Neural progenitor cell (in vitro differentiated cells): ENCODE measurements at regions not wholly inside any gene's neighbourhood (a gene's known extent, or its start where the extent isn't known, plus 50 kb on each side); places are given as distances from the start of the nearest gene placed in this dataset.

Experiments used
- DNase-seq: peaks from one replicate; pipeline ENCODE4 v3.0.0-alpha.2; 2016; ENCODE audit warnings: low spot score
- H2AFZ ChIP-seq: fragments of 200-600 bp; sonication (generic); replicated peaks from 2 replicates; pipeline ENCODE4 v1.6.1; 2016; ENCODE audit warnings: antibody characterized with exemption
- H3F3A ChIP-seq: fragments of 200-600 bp; sonication (generic); 2 replicates; pipeline ENCODE4 v1.6.1; 2016; ENCODE audit warnings: antibody characterized with exemption, low read depth
- H3K27ac ChIP-seq: fragments of 200-600 bp; sonication (generic); 2 replicates; pipeline ENCODE4 v1.5.1; 2016; ENCODE audit warnings: mild to moderate bottlenecking
- H3K27me3 ChIP-seq: fragments of 200-600 bp; sonication (generic); 2 replicates; pipeline ENCODE4 v1.6.1; 2016; ENCODE audit warnings: mild to moderate bottlenecking, moderate library complexity
- H3K36me3 ChIP-seq: fragments of 200-600 bp; sonication (generic); 2 replicates; pipeline ENCODE4 v1.5.1; 2016
- H3K4me1 ChIP-seq: fragments of 200-600 bp; sonication (generic); 2 replicates; pipeline ENCODE4 v1.6.1; 2016; ENCODE audit warnings: mixed run types
- H3K4me2 ChIP-seq: fragments of 200-600 bp; sonication (generic); 2 replicates; pipeline ENCODE4 v1.6.1; 2016
- H3K4me3 ChIP-seq: fragments of 200-600 bp; sonication (generic); 2 replicates; pipeline ENCODE4 v1.5.1; 2016
- H3K79me2 ChIP-seq: fragments of 200-600 bp; sonication (generic); 2 replicates; pipeline ENCODE4 v1.6.1; 2016; ENCODE audit warnings: low read depth
- H3K9ac ChIP-seq: fragments of 200-600 bp; sonication (generic); 2 replicates; pipeline ENCODE4 v1.6.1; 2016
- H3K9me3 ChIP-seq: fragments of 200-600 bp; sonication (generic); 2 replicates; pipeline ENCODE4 v1.5.1; 2016; ENCODE audit warnings: low read depth
- H4K20me1 ChIP-seq: fragments of 200-600 bp; sonication (generic); 2 replicates; pipeline ENCODE4 v1.6.1; 2016; ENCODE audit warnings: low read depth
- H3K27ac Mint-ChIP-seq: 3 replicates; pipeline ENCODE4 v1.8.0; 2021; ENCODE audit warnings: mixed read lengths
- H3K27me3 Mint-ChIP-seq: 2 replicates; pipeline ENCODE4 v1.8.0; 2022; ENCODE audit warnings: low read depth, mild to moderate bottlenecking, inconsistent platforms, moderate library complexity, mixed read lengths; ENCODE audit not compliant: insufficient read depth
- H3K36me3 Mint-ChIP-seq: 3 replicates; pipeline ENCODE4 v1.8.0; 2021; ENCODE audit warnings: mixed read lengths
- H3K4me1 Mint-ChIP-seq: 3 replicates; pipeline ENCODE4 v1.8.0; 2021; ENCODE audit warnings: mixed read lengths
- H3K4me3 Mint-ChIP-seq: 3 replicates; pipeline ENCODE4 v1.8.0; 2021; ENCODE audit warnings: mild to moderate bottlenecking, moderate library complexity, mixed read lengths
- H3K9me3 Mint-ChIP-seq: 3 replicates; pipeline ENCODE4 v1.8.0; 2020; ENCODE audit warnings: mixed read lengths
- CTCF ChIP-seq: fragments of 200-600 bp; sonication (generic); IDR thresholded peaks from 2 replicates; pipeline ENCODE4 v1.5.1; 2017; ENCODE audit warnings: antibody characterized with exemption, mild to moderate bottlenecking
- EZH2 ChIP-seq: fragments of 200-600 bp; sonication (generic); IDR thresholded peaks from 2 replicates; pipeline ENCODE4 v1.6.1; 2017; ENCODE audit warnings: antibody characterized with exemption, mild to moderate bottlenecking, moderate library complexity
- EZH2phosphoT487 ChIP-seq: fragments of 200-600 bp; sonication (generic); IDR thresholded peaks from 2 replicates; pipeline ENCODE4 v1.6.1; 2017; ENCODE audit warnings: antibody characterized with exemption

- Mint-ChIP-seq H3K36me3 (peaks cover 5% of the 10 kb centered on the region), H3K9me3 (peaks cover 24% of the 10 kb centered on the region), H3K27me3 (peaks cover 2% of the 10 kb centered on the region), H3K27ac (no peak overlapping the region), H3K4me3 (no peak overlapping the region), H3K4me1 (no peaks in the 10 kb centered on the region)
- no peak overlapping the region for H3K9ac ChIP-seq
- no peaks in the 10 kb centered on the region for H3K4me1 ChIP-seq
- H3K9me3 ChIP-seq, result peaks cover 5% of the 10 kb centered on the region
- no peak overlapping the region for H3K4me2 ChIP-seq
- H3K27me3 ChIP-seq, result no peaks in the 10 kb centered on the region
- no peaks in the 10 kb centered on the region for H4K20me1 ChIP-seq
- peaks cover 3% of the 10 kb centered on the region for H3K36me3 ChIP-seq
- TF ChIP-seq EZH2 (no peak), CTCF (no peak), EZH2phosphoT487 (no peak)
- H3F3A ChIP-seq, result peaks cover 7% of the 10 kb centered on the region
- no peaks in the 10 kb centered on the region for H3K79me2 ChIP-seq
- H2AFZ ChIP-seq, result no peak overlapping the region
- DNase-seq, result no peak
- H3K4me3 ChIP-seq, result no peak overlapping the region
- H3K27ac ChIP-seq, result no peak overlapping the region
Measured at GRCh38 chr5:167232675-167233311, 1058.7 kb upstream of the WWC1 start.

DNA sequence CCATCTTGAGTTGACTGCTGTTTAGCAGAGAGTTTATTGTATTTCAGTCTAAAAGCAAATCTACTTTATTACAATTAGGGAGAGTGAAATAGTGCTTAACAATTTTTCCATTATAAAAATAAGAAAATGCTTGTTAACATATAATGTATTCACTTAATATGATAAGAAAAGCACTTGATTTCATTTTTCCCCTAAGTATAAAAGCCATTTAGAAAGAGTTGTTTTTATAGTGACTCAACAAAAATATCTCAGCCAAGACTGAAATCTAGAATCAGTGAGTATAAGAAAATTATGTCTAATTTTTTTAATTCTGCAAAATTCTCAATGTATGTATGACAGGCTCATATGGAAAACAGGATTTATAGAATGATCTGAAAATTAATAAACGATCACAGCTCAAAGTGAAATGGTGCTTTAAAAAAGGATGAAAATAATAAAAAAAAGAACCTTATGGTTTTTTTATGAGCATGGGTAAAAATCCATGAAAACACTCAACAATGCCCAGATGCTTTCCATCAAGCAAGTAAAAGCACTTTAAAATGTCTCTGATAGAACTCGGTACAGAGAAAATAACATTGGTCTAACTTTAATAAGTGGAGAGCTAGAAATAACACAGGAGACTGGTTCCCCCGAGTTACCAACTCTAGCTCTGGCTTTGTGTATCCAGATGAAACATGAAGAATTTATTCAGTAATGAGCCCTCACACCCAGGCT is 1057.8 kb upstream of the WWC1 start:
- Histone ChIP-seq H3F3A (peaks cover 7% of the 10 kb centered on the region), H3K36me3 (no peaks in the 10 kb centered on the region), H3K9me3 (no peaks in the 10 kb centered on the region), H2AFZ (no peak overlapping the region), H3K9ac (no peak overlapping the region), H3K27me3 (no peaks in the 10 kb centered on the region), H3K4me1 (no peaks in the 10 kb centered on the region), H3K4me3 (no peak overlapping the region), H3K4me2 (no peak overlapping the region), H3K79me2 (no peaks in the 10 kb centered on the region), H4K20me1 (no peaks in the 10 kb centered on the region), H3K27ac (no peak overlapping the region)
- H3K36me3 Mint-ChIP-seq, result peaks cover 2% of the 10 kb centered on the region
- no peak for DNase-seq
- peaks cover 18% of the 10 kb centered on the region for H3K9me3 Mint-ChIP-seq
- no peak for TF ChIP-seq CTCF
- no peak for TF ChIP-seq EZH2phosphoT487
- no peak for TF ChIP-seq EZH2
- no peak overlapping the region for H3K27ac Mint-ChIP-seq
- peaks cover 2% of the 10 kb centered on the region for H3K27me3 Mint-ChIP-seq
- no peak overlapping the region for H3K4me3 Mint-ChIP-seq
- H3K4me1 Mint-ChIP-seq, result no peaks in the 10 kb centered on the region

DNA sequence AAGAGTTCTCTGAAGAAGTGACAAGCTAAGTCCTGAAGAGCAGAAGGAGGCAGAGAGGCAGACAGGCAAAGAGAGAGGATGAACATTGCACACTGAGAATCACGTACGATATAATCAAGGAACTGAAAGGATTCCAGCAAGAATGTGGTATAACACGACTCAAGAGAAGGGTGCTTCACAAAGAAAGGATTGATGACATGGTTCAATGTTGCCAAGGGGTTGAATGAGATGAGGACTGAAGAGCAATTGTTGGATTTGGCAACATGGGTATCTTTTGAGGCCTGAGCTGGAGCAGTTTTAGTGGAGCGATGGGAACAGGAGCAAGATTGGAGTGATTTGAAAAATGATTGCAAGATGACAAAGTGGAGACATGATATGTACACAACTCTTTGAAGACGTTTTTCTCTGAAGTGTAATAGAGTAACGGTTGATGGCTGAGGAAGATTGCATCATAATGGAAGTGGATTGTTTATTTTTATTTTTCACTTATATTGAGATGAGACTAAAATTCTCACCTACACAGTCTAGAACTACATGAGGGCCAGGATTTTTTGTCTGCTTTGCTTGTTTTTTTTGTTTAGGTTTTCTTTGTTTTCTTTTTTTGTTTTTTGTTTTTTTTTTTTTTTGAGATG is 1049.9 kb upstream of the WWC1 start:
- no peaks in the 10 kb centered on the region for H3K27me3 ChIP-seq
- no peaks in the 10 kb centered on the region for H3K9me3 ChIP-seq
- no peak for TF ChIP-seq EZH2phosphoT487
- no peak for TF ChIP-seq EZH2
- TF ChIP-seq CTCF, result no peak
- H2AFZ ChIP-seq, result no peak overlapping the region
- H3K4me3 ChIP-seq, result no peak overlapping the region
- H4K20me1 ChIP-seq, result no peaks in the 10 kb centered on the region
- peaks cover 2% of the 10 kb centered on the region for H3K9me3 Mint-ChIP-seq
- no peak for DNase-seq
- no peak overlapping the region for H3K4me2 ChIP-seq
- H3F3A ChIP-seq, result no peaks in the 10 kb centered on the region
- H3K27me3 Mint-ChIP-seq, result no peaks in the 10 kb centered on the region
- no peaks in the 10 kb centered on the region for H3K36me3 Mint-ChIP-seq
- H3K9ac ChIP-seq, result no peak overlapping the region
- no peak overlapping the region for H3K27ac Mint-ChIP-seq
- no peaks in the 10 kb centered on the region for H3K36me3 ChIP-seq
- peaks cover 19% of the 10 kb centered on the region for H3K4me1 Mint-ChIP-seq
- H3K79me2 ChIP-seq, result no peaks in the 10 kb centered on the region
- H3K27ac ChIP-seq, result no peak overlapping the region
- H3K4me1 ChIP-seq, result no peaks in the 10 kb centered on the region
- no peak overlapping the region for H3K4me3 Mint-ChIP-seq
